IMR-90 (cell line): ENCODE measurements at regions not wholly inside any gene's neighbourhood (a gene's known extent, or its start where the extent isn't known, plus 50 kb on each side); places are given as distances from the start of the nearest gene placed in this dataset.

Experiments
- ATAC-seq: fragments of 200-7000 bp; cut with Tn5 transposase; 2 replicates; pipeline ENCODE4 v1.9.1; 2020; ENCODE audit warnings: low read depth, mild to moderate bottlenecking, moderate library complexity
- BruUV-seq: library from RNA; stranded (reverse); fragments of 400-500 nt; replicated peaks from 2 replicates; lab custom pipeline; 2021; lab: Mats Ljungman, UMichigan
- CTCF ChIA-PET: fragments of 300-600 bp; formaldehyde crosslinking; extraction: SDS; loops from one replicate; lab custom pipeline; 2021; ENCODE audit warnings: antibody characterized with exemption; lab: Yijun Ruan, JAX
- POLR2A ChIA-PET: fragments of 300-600 bp; sonication (Branson Sonifier 250); formaldehyde crosslinking; loops from one replicate; lab custom pipeline; 2022; ENCODE audit warnings: antibody characterized with exemption; ENCODE audit not compliant: unreplicated experiment; lab: Charles Lee
- DNase-seq: peaks from one replicate; pipeline ENCODE4 v3.0.0; 2013
- H2AFZ ChIP-seq: replicated peaks from 2 replicates; pipeline ENCODE3; 2013; ENCODE audit warnings: low read length, mild to moderate bottlenecking; ENCODE audit not compliant: poor library complexity
- H2AK5ac ChIP-seq: 2 replicates; pipeline ENCODE4 v1.6.1; 2013; ENCODE audit warnings: low read depth, low read length, inconsistent platforms
- H2AK9ac ChIP-seq: replicated peaks from 2 replicates; pipeline ENCODE3; 2013; ENCODE audit warnings: mild to moderate bottlenecking, low read depth, low read length, moderate library complexity; ENCODE audit not compliant: poor library complexity
- H2BK120ac ChIP-seq: 2 replicates; pipeline ENCODE4 v1.6.1; 2013; ENCODE audit warnings: low read depth, low read length, inconsistent platforms
- H2BK15ac ChIP-seq: 3 replicates; pipeline ENCODE4 v1.6.1; 2013; ENCODE audit warnings: low read depth, low read length, inconsistent platforms
- H2BK20ac ChIP-seq: 2 replicates; pipeline ENCODE4 v1.6.1; 2013; ENCODE audit warnings: low read depth, mild to moderate bottlenecking, inconsistent platforms, low read length, moderate library complexity
- H2BK5ac ChIP-seq: 2 replicates; pipeline ENCODE4 v1.6.1; 2013; ENCODE audit warnings: mild to moderate bottlenecking, low read depth, low read length, inconsistent platforms; ENCODE audit not compliant: poor library complexity, severe bottlenecking
- H3K14ac ChIP-seq: replicated peaks from 2 replicates; pipeline ENCODE4 v1.6.1; 2013; ENCODE audit warnings: low read depth, low read length, inconsistent platforms
- H3K18ac ChIP-seq: 2 replicates; pipeline ENCODE4 v1.6.1; 2013; ENCODE audit warnings: low read depth, low read length, control low read depth
- H3K23ac ChIP-seq: 2 replicates; pipeline ENCODE4 v1.6.1; 2013; ENCODE audit warnings: low read depth, low read length, inconsistent platforms
- H3K27ac ChIP-seq: 2 replicates; pipeline ENCODE4 v1.5.1; 2013; ENCODE audit warnings: mild to moderate bottlenecking, control low read depth, low read length; ENCODE audit not compliant: insufficient read depth
- H3K27me3 ChIP-seq: 2 replicates; pipeline ENCODE4 v1.6.1; 2013; ENCODE audit warnings: low read length; ENCODE audit not compliant: control insufficient read depth, insufficient read depth
- H3K36me3 ChIP-seq: 2 replicates; pipeline ENCODE4 v1.6.1; 2013; ENCODE audit warnings: low read length, mixed read lengths; ENCODE audit not compliant: control insufficient read depth, insufficient read depth
- H3K4ac ChIP-seq: 2 replicates; pipeline ENCODE4 v1.6.1; 2013; ENCODE audit warnings: low read depth, low read length, inconsistent platforms
- H3K4me1 ChIP-seq: 2 replicates; pipeline ENCODE4 v1.6.1; 2013; ENCODE audit warnings: low read length, mixed read lengths; ENCODE audit not compliant: control insufficient read depth, insufficient read depth
- H3K4me2 ChIP-seq: 2 replicates; pipeline ENCODE4 v1.6.1; 2013; ENCODE audit warnings: low read depth, mild to moderate bottlenecking, control low read depth, low read length, moderate library complexity
- H3K4me3 ChIP-seq: 2 replicates; pipeline ENCODE4 v1.5.1; 2013; ENCODE audit warnings: low read depth, mild to moderate bottlenecking, control low read depth, low read length, moderate library complexity; ENCODE audit not compliant: insufficient read depth
- H3K56ac ChIP-seq: 2 replicates; pipeline ENCODE4 v1.6.1; 2013; ENCODE audit warnings: low read length, inconsistent platforms; ENCODE audit not compliant: insufficient read depth; ENCODE audit errors: extremely low read depth
- H3K79me1 ChIP-seq, 2 experiments: 2 replicates each; pipeline ENCODE4 v1.6.1; 2013; ENCODE audit warnings: low read length in 2 of 2, inconsistent platforms in 1 of 2, low read depth in 1 of 2
- H3K9ac ChIP-seq: 2 replicates; pipeline ENCODE4 v1.6.1; 2013; ENCODE audit warnings: low read depth, low read length, control low read depth
- H3K9me1 ChIP-seq: 2 replicates; pipeline ENCODE4 v1.6.1; 2013; ENCODE audit warnings: low read length, inconsistent platforms; ENCODE audit not compliant: insufficient read depth
- H3K9me3 ChIP-seq: 2 replicates; pipeline ENCODE4 v1.6.1; 2013; ENCODE audit warnings: low read length; ENCODE audit not compliant: control insufficient read depth, insufficient read depth
- H4K20me1 ChIP-seq: 2 replicates; pipeline ENCODE4 v1.6.1; 2013; ENCODE audit warnings: low read length, inconsistent platforms; ENCODE audit not compliant: insufficient read depth
- H4K5ac ChIP-seq: 2 replicates; pipeline ENCODE4 v1.6.1; 2013; ENCODE audit warnings: mild to moderate bottlenecking, low read depth, low read length, control low read depth
- H4K8ac ChIP-seq, 2 experiments: 2 replicates each; pipeline ENCODE4 v1.6.1; 2013; ENCODE audit warnings: low read depth in 2 of 2, low read length in 2 of 2, control low read depth in 1 of 2, inconsistent platforms in 1 of 2
- H4K91ac ChIP-seq: 2 replicates; pipeline ENCODE4 v1.6.1; 2013; ENCODE audit warnings: low read depth, low read length, inconsistent platforms; ENCODE audit not compliant: insufficient read depth
- RFX5 ChIP-seq: IDR thresholded peaks from 2 replicates; pipeline ENCODE4 v1.8.0; 2012; ENCODE audit warnings: low read depth, mild to moderate bottlenecking, low read length, moderate library complexity
- WGBS, 2 experiments: methylation state at CpG; one replicate each; pipeline versions ENCODE4 v1.1.5 to v1.1.7; 2013; ENCODE audit warnings: missing lambda C conversion rate in 2 of 2; ENCODE audit not compliant: insufficient read length in 1 of 2; ENCODE audit errors: extremely low coverage in 2 of 2; 5-methylcytosine and 5-hydroxymethylcytosine counted together
- dilution Hi-C: fragments of 300-500 bp; cut with HindIII; formaldehyde crosslinking; loops from one replicate; pipeline ENCODE4 v1.14.3; 2018; ENCODE audit warnings: low sequenced_read_pairs; ENCODE audit not compliant: unreplicated experiment
- in situ Hi-C: fragments of 300-500 bp; cut with MboI; formaldehyde crosslinking; loops from 3 replicates; pipeline ENCODE4 v1.14.3; 2019; ENCODE audit warnings: low sequenced_read_pairs, inconsistent platforms, mixed read lengths
- intact Hi-C: fragments of 100-400 bp; cut with micrococcal nuclease; formaldehyde crosslinking; loops from 2 replicates; pipeline ENCODE4 v1.10.0; 2022

- no peak overlapping the region for H2BK5ac ChIP-seq
- no peak overlapping the region for H2BK20ac ChIP-seq
- ATAC-seq (no peak), DNase-seq (no peak)
- no peak overlapping the region for H3K4ac ChIP-seq
- H3K4me2 ChIP-seq: no peak overlapping the region
- BruUV-seq: no TSS peak
- H4K20me1 ChIP-seq: no peaks in the 10 kb centered on the region
- no peaks in the 10 kb centered on the region for H3K9me3 ChIP-seq
- H3K18ac ChIP-seq: no peak overlapping the region
- H3K36me3 ChIP-seq: no peaks in the 10 kb centered on the region
- H4K91ac ChIP-seq: no peak overlapping the region
- no peaks in the 10 kb centered on the region for H3K79me1 ChIP-seq
- POLR2A ChIA-PET: no interaction called here
- TF ChIP-seq RFX5: no peak
- H2BK15ac ChIP-seq: no peak overlapping the region
- in situ Hi-C loops: no loop called here
- no peak overlapping the region for H4K8ac ChIP-seq
- no peak overlapping the region for H2BK120ac ChIP-seq
- no peaks in the 10 kb centered on the region for H3K27me3 ChIP-seq
- H3K27ac ChIP-seq: no peak overlapping the region
- no peaks in the 10 kb centered on the region for H3K9me1 ChIP-seq
- no peak overlapping the region for H3K14ac ChIP-seq
- no peak overlapping the region for H2AK5ac ChIP-seq
- H3K4me3 ChIP-seq: no peak overlapping the region
- no CpG with 5 or more reads among the region's 5 CpGs for WGBS, 2 experiments
- H3K9ac ChIP-seq: no peak overlapping the region
- H4K5ac ChIP-seq: no peak overlapping the region
- H3K23ac ChIP-seq: no peak overlapping the region
- peak overlapping the region; percentile 23 for H2AK9ac ChIP-seq
- no peak overlapping the region for H2AFZ ChIP-seq
- intact Hi-C loops: no loop called here
- CTCF ChIA-PET: no interaction called here
- dilution Hi-C loops: no loop called here
- H3K4me1 ChIP-seq: peaks cover 4% of the 10 kb centered on the region; the same call in 1 of the 2 replicates
- H3K56ac ChIP-seq: no peak overlapping the region
Observed at GRCh38 chr1:29679316-29679715, 443.0 kb downstream of the PTPRU start.
